PC-9 (cell line): ENCODE measurements at regions not wholly inside any gene's neighbourhood (a gene's known extent, or its start where the extent isn't known, plus 50 kb on each side); places are given as distances from the start of the nearest gene placed in this dataset.

Experiments
- BruUV-seq: library from RNA; stranded (reverse); fragments of 400-500 nt; replicated peaks from 2 replicates; lab custom pipeline; 2021; lab: Mats Ljungman, UMichigan
- CTCF ChIA-PET: fragments of 300-600 bp; sonication (Branson Sonifier 250); formaldehyde crosslinking; loops from one replicate; lab custom pipeline; 2022; ENCODE audit warnings: antibody characterized with exemption; lab: Charles Lee
- POLR2A ChIA-PET: fragments of 300-600 bp; sonication (Branson Sonifier 250); formaldehyde crosslinking; loops from one replicate; lab custom pipeline; 2022; ENCODE audit warnings: antibody characterized with exemption; ENCODE audit not compliant: unreplicated experiment; lab: Charles Lee
- DNase-seq, 2 experiments: peaks; one replicate each; pipeline versions ENCODE4 v3.0.0 to v3.0.0-alpha.2; 2015 to 2022; ENCODE audit warnings: mixed read lengths in 1 of 2
- H2AFZ ChIP-seq: fragments of 200-600 bp; sonication (generic); 2 replicates; pipeline ENCODE4 v1.8.1; 2017; ENCODE audit warnings: antibody characterized with exemption
- H3F3A ChIP-seq: fragments of 200-600 bp; sonication (generic); 2 replicates; pipeline ENCODE4 v1.8.1; 2017; ENCODE audit warnings: antibody characterized with exemption, mild to moderate bottlenecking, low read depth; ENCODE audit not compliant: insufficient read depth
- H3K27ac ChIP-seq: fragments of 200-600 bp; sonication (generic); 2 replicates; pipeline ENCODE4 v1.6.1; 2016; ENCODE audit warnings: mixed run types
- H3K27me3 ChIP-seq: fragments of 200-600 bp; sonication (generic); 2 replicates; pipeline ENCODE4 v1.6.1; 2016; ENCODE audit warnings: low read depth, mixed run types; ENCODE audit not compliant: insufficient read depth
- H3K36me3 ChIP-seq: fragments of 200-600 bp; sonication (generic); 2 replicates; pipeline ENCODE4 v1.6.1; 2016; ENCODE audit warnings: low read depth, mixed run types
- H3K4me1 ChIP-seq: fragments of 200-600 bp; sonication (generic); replicated peaks from 2 replicates; pipeline ENCODE4 v1.6.1; 2016; ENCODE audit warnings: mixed run types; ENCODE audit not compliant: insufficient read depth
- H3K4me2 ChIP-seq: fragments of 200-600 bp; sonication (generic); 2 replicates; pipeline ENCODE4 v1.6.1; 2017; ENCODE audit warnings: mixed run types
- H3K4me3 ChIP-seq: fragments of 200-600 bp; sonication (generic); 2 replicates; pipeline ENCODE4 v1.6.1; 2016; ENCODE audit warnings: mixed run types
- H3K79me2 ChIP-seq: fragments of 200-600 bp; sonication (generic); 2 replicates; pipeline ENCODE4 v1.6.1; 2017; ENCODE audit warnings: low read depth, mixed run types
- H3K9me2 ChIP-seq: fragments of 200-600 bp; sonication (generic); 2 replicates; pipeline ENCODE4 v1.8.1; 2017; ENCODE audit warnings: mild to moderate bottlenecking; ENCODE audit not compliant: insufficient read depth
- H3K9me3 ChIP-seq: fragments of 200-600 bp; sonication (generic); 2 replicates; pipeline ENCODE4 v1.8.1; 2016; ENCODE audit warnings: low read depth; ENCODE audit not compliant: insufficient read depth
- H4K20me1 ChIP-seq: fragments of 200-600 bp; sonication (generic); 2 replicates; pipeline ENCODE4 v1.8.1; 2017; ENCODE audit not compliant: insufficient read depth
- CTCF ChIP-seq: fragments of 200-600 bp; sonication (generic); conservative IDR thresholded peaks from 2 replicates; pipeline ENCODE4 v1.6.1; 2017; ENCODE audit warnings: mixed run types, antibody characterized with exemption, mild to moderate bottlenecking, moderate library complexity
- EZH2 ChIP-seq: fragments of 200-600 bp; sonication (generic); IDR thresholded peaks from 2 replicates; pipeline ENCODE4 v1.8.0; 2017; ENCODE audit warnings: antibody characterized with exemption, low read depth
- intact Hi-C: fragments of 100-400 bp; cut with micrococcal nuclease; formaldehyde crosslinking; loops from one replicate; pipeline ENCODE4 v1.10.0; 2022; ENCODE audit not compliant: unreplicated experiment

- H3K27me3 ChIP-seq, result peaks cover 11% of the 10 kb centered on the region; the same call in 1 of the 2 replicates
- H3K79me2 ChIP-seq, result no peaks in the 10 kb centered on the region
- H3K9me2 ChIP-seq, result no peaks in the 10 kb centered on the region
- intact Hi-C loops, result loop anchor here (10.0 kb wide), 1 partner anchor 388 kb away; no protein-coding TSS in a partner anchor
- no peak for DNase-seq
- no peaks in the 10 kb centered on the region for H3F3A ChIP-seq
- no peaks in the 10 kb centered on the region; the same call in 1 of the 2 replicates for H3K9me3 ChIP-seq
- CTCF ChIA-PET, result interaction anchor here (0.6 kb wide), 1 partner anchor 30 kb away, joined by 4 read pairs; no protein-coding TSS in a partner anchor
- H4K20me1 ChIP-seq, result no peaks in the 10 kb centered on the region
- no peak overlapping the region for H3K4me2 ChIP-seq
- H3K27ac ChIP-seq, result no peak overlapping the region
- no peaks in the 10 kb centered on the region for H3K36me3 ChIP-seq
- TF ChIP-seq CTCF (no peak), EZH2 (no peak)
- no peaks in the 10 kb centered on the region for H3K4me1 ChIP-seq
- no peak overlapping the region for H2AFZ ChIP-seq
- no peak overlapping the region for H3K4me3 ChIP-seq
- POLR2A ChIA-PET, result interaction anchor here (0.6 kb wide), 1 partner anchor 564 kb away, joined by 4 read pairs; no protein-coding TSS in a partner anchor
- no TSS peak for BruUV-seq
Observed at GRCh38 chr15:78702609-78703333, 61.8 kb upstream of the CHRNB4 start.

GRCh38 chr15:78697449-78697848 is 56.4 kb upstream of the CHRNB4 start:
- intact Hi-C loops, result no loop called here
- H2AFZ ChIP-seq, result no peak overlapping the region
- BruUV-seq, result no TSS peak
- H3K36me3 ChIP-seq, result no peaks in the 10 kb centered on the region
- H3K4me1 ChIP-seq, result no peaks in the 10 kb centered on the region
- CTCF ChIA-PET, result no interaction called here
- POLR2A ChIA-PET, result no interaction called here
- H3K27me3 ChIP-seq, result no peaks in the 10 kb centered on the region
- no peaks in the 10 kb centered on the region for H3K79me2 ChIP-seq
- no peak for TF ChIP-seq EZH2
- no peak for DNase-seq
- no peaks in the 10 kb centered on the region for H3F3A ChIP-seq
- H4K20me1 ChIP-seq, result no peaks in the 10 kb centered on the region
- H3K27ac ChIP-seq, result no peak overlapping the region
- H3K9me3 ChIP-seq, result no peaks in the 10 kb centered on the region
- no peak overlapping the region for H3K4me2 ChIP-seq
- no peaks in the 10 kb centered on the region for H3K9me2 ChIP-seq
- H3K4me3 ChIP-seq, result no peak overlapping the region

GRCh38 chr15:78696436-78696835 is 55.4 kb upstream of the CHRNB4 start:
- no peaks in the 10 kb centered on the region for H3K9me3 ChIP-seq
- intact Hi-C loops, result no loop called here
- ChIA-PET POLR2A (no interaction called here), CTCF (no interaction called here)
- H3K27me3 ChIP-seq, result no peaks in the 10 kb centered on the region
- no TSS peak for BruUV-seq
- no peak overlapping the region for H2AFZ ChIP-seq
- no peak overlapping the region for H3K27ac ChIP-seq
- no peaks in the 10 kb centered on the region for H3K79me2 ChIP-seq
- H3K9me2 ChIP-seq, result no peaks in the 10 kb centered on the region
- H3F3A ChIP-seq, result no peaks in the 10 kb centered on the region
- no peaks in the 10 kb centered on the region for H3K4me1 ChIP-seq
- H3K4me2 ChIP-seq, result no peak overlapping the region
- no peak for TF ChIP-seq CTCF
- no peak for TF ChIP-seq EZH2
- no peak for DNase-seq
- H3K4me3 ChIP-seq, result no peak overlapping the region
- H3K36me3 ChIP-seq, result no peaks in the 10 kb centered on the region
- no peaks in the 10 kb centered on the region for H4K20me1 ChIP-seq
